ENCODE measurements at regions not wholly inside any gene's neighbourhood (a gene's known extent, or its start where the extent isn't known, plus 50 kb on each side); places are given as distances from the start of the nearest gene placed in this dataset.

- no peak overlapping the region for H3K4me3 ChIP-seq
- no peak overlapping the region for H3K27ac ChIP-seq
- no peak for DNase-seq
- H3K27me3 ChIP-seq: no peaks in the 10 kb centered on the region
- no peak overlapping the region for H3K9ac ChIP-seq (ENCODE audit: low read depth in 2 of 2, low read length in 2 of 2)
- intact Hi-C loops (cut with DNase I): no loop called here
- H3K36me3 ChIP-seq: no peaks in the 10 kb centered on the region
- no peaks in the 10 kb centered on the region for H3K4me1 ChIP-seq
- no peaks in the 10 kb centered on the region for H3K9me3 ChIP-seq
- no peak for TF ChIP-seq CTCF (IDR thresholded peaks at IDR 0.05)
Observed at GRCh38 chr13:33637978-33638743, 179.8 kb upstream of the RFC3 start.

- intact Hi-C loops (cut with DNase I): no loop called here
- H3K9me3 ChIP-seq: no peaks in the 10 kb centered on the region
- TF ChIP-seq CTCF (IDR thresholded peaks at IDR 0.05): no peak
- no peak overlapping the region for H3K4me3 ChIP-seq
- no peaks in the 10 kb centered on the region for H3K36me3 ChIP-seq
- no peaks in the 10 kb centered on the region for H3K4me1 ChIP-seq
- H3K9ac ChIP-seq (ENCODE audit: low read depth in 2 of 2, low read length in 2 of 2): no peak overlapping the region
- DNase-seq: peak; percentile 36
- H3K27ac ChIP-seq: no peak overlapping the region
- no peaks in the 10 kb centered on the region for H3K27me3 ChIP-seq
Observed at GRCh38 chr13:33639158-33639557, 178.8 kb upstream of the RFC3 start.

- DNase-seq: no peak
- H3K36me3 ChIP-seq: no peaks in the 10 kb centered on the region
- no peaks in the 10 kb centered on the region for H3K9me3 ChIP-seq
- intact Hi-C loops (cut with DNase I): no loop called here
- H3K27me3 ChIP-seq: no peaks in the 10 kb centered on the region
- no peaks in the 10 kb centered on the region for H3K4me1 ChIP-seq
- H3K9ac ChIP-seq (ENCODE audit: low read depth in 2 of 2, low read length in 2 of 2): no peak overlapping the region
- TF ChIP-seq CTCF (IDR thresholded peaks at IDR 0.05): no peak
- H3K4me3 ChIP-seq: no peak overlapping the region
- H3K27ac ChIP-seq: no peak overlapping the region
Observed at GRCh38 chr13:33639626-33640080, 178.3 kb upstream of the RFC3 start.

- TF ChIP-seq CTCF (IDR thresholded peaks at IDR 0.05): no peak
- H3K4me1 ChIP-seq: no peaks in the 10 kb centered on the region
- DNase-seq: no peak
- H3K27me3 ChIP-seq: no peaks in the 10 kb centered on the region
- H3K27ac ChIP-seq: no peak overlapping the region
- H3K4me3 ChIP-seq: no peak overlapping the region
- intact Hi-C loops (cut with DNase I): no loop called here
- no peak overlapping the region for H3K9ac ChIP-seq (ENCODE audit: low read depth in 2 of 2, low read length in 2 of 2)
- no peaks in the 10 kb centered on the region for H3K9me3 ChIP-seq
- H3K36me3 ChIP-seq: no peaks in the 10 kb centered on the region
Observed at GRCh38 chr13:33640832-33641231, 177.1 kb upstream of the RFC3 start.

GRCh38 chr13:33642374-33643065, 175.4 kb upstream of the RFC3 start:
- DNase-seq: no peak
- H3K4me3 ChIP-seq: no peak overlapping the region
- H3K27me3 ChIP-seq: no peaks in the 10 kb centered on the region
- H3K4me1 ChIP-seq: no peaks in the 10 kb centered on the region
- no peak overlapping the region for H3K9ac ChIP-seq (ENCODE audit: low read depth in 2 of 2, low read length in 2 of 2)
- TF ChIP-seq CTCF (IDR thresholded peaks at IDR 0.05): no peak
- peak overlapping the region; percentile 13 for H3K27ac ChIP-seq
- intact Hi-C loops (cut with DNase I): no loop called here
- H3K9me3 ChIP-seq: no peaks in the 10 kb centered on the region
- no peaks in the 10 kb centered on the region for H3K36me3 ChIP-seq
